Fibroblast of lung (primary cell): ENCODE measurements at regions not wholly inside any gene's neighbourhood (a gene's known extent, or its start where the extent isn't known, plus 50 kb on each side); places are given as distances from the start of the nearest gene placed in this dataset.

Experiments
- DNase-seq, 2 donors: peaks; one replicate each; pipeline versions ENCODE4 v3.0.0 to v3.0.0-alpha.2; 2010; ENCODE audit warnings: low read depth in 2 of 2
- H2AFZ ChIP-seq: 2 replicates; pipeline ENCODE4 v1.5.1; 2012; ENCODE audit warnings: low read length, control low read depth, inconsistent platforms
- H3K27ac ChIP-seq: 2 replicates; pipeline ENCODE4 v1.5.1; 2011; ENCODE audit warnings: low read length, control low read depth; ENCODE audit not compliant: insufficient read depth
- H3K27me3 ChIP-seq: 2 replicates; pipeline ENCODE4 v1.5.1; 2011; ENCODE audit warnings: mild to moderate bottlenecking, low read length; ENCODE audit not compliant: control insufficient read depth, insufficient read depth
- H3K36me3 ChIP-seq: 2 replicates; pipeline ENCODE4 v1.5.1; 2011; ENCODE audit warnings: low read length; ENCODE audit not compliant: control insufficient read depth, insufficient read depth
- H3K4me1 ChIP-seq: 2 replicates; pipeline ENCODE4 v1.5.1; 2011; ENCODE audit warnings: low read length; ENCODE audit not compliant: control insufficient read depth, insufficient read depth; ENCODE audit errors: extremely low read depth
- H3K4me2 ChIP-seq: 2 replicates; pipeline ENCODE4 v1.5.1; 2011; ENCODE audit warnings: low read length, control low read depth; ENCODE audit not compliant: insufficient read depth; ENCODE audit errors: extremely low read depth
- H3K4me3 ChIP-seq, 4 experiments: fragments of 200-600 bp in 1 of 4; sonication (generic) in 1 of 4; replicated peaks in 1 of 4; 2 replicates each; pipeline ENCODE4 v1.5.1; 2011 to 2016; ENCODE audit warnings: low read length in 4 of 4, low read depth in 3 of 4, mild to moderate bottlenecking in 3 of 4, control low read depth in 2 of 4, inconsistent platforms in 1 of 4, mixed read lengths in 1 of 4; ENCODE audit not compliant: insufficient read depth in 1 of 4; ENCODE audit errors: control extremely low read depth in 1 of 4
- H3K79me2 ChIP-seq: 2 replicates; pipeline ENCODE4 v1.5.1; 2012; ENCODE audit warnings: mild to moderate bottlenecking, low read length, inconsistent platforms; ENCODE audit not compliant: control insufficient read depth, insufficient read depth
- H3K9ac ChIP-seq: 2 replicates; pipeline ENCODE4 v1.5.1; 2011; ENCODE audit warnings: mild to moderate bottlenecking, low read length, control low read depth; ENCODE audit not compliant: insufficient read depth
- H3K9me3 ChIP-seq: 2 replicates; pipeline ENCODE4 v1.5.1; 2012; ENCODE audit warnings: low read depth, low read length; ENCODE audit not compliant: control insufficient read depth, insufficient read depth
- H4K20me1 ChIP-seq: 2 replicates; pipeline ENCODE4 v1.5.1; 2011; ENCODE audit warnings: low read length; ENCODE audit not compliant: control insufficient read depth, insufficient read depth; ENCODE audit errors: extremely low read depth
- CTCF ChIP-seq, 2 donors: IDR thresholded peaks in 1 of 2; conservative IDR thresholded peaks in 1 of 2; 1 replicate in 1 of 2; 2 replicates in 1 of 2; pipeline ENCODE4 v1.5.1; 2011 to 2012; ENCODE audit warnings: low read length in 2 of 2, control low read depth in 1 of 2, inconsistent platforms in 1 of 2, low read depth in 1 of 2, mild to moderate bottlenecking in 1 of 2
- EZH2 ChIP-seq: IDR thresholded peaks from 2 replicates; pipeline ENCODE4 v1.5.1; 2012; ENCODE audit warnings: low read length, control low read depth, mild to moderate bottlenecking; ENCODE audit errors: missing control alignments

GRCh38 chr4:24245491-24245820 lies 338.9 kb downstream of the DHX15 start:
- DNase-seq = no peak
- Histone ChIP-seq H3K4me2 (no peak overlapping the region), H3K36me3 (no peaks in the 10 kb centered on the region), H3K27me3 (no peaks in the 10 kb centered on the region), H4K20me1 (no peaks in the 10 kb centered on the region), H3K4me1 (peaks cover 2% of the 10 kb centered on the region), H3K4me3 (no peak overlapping the region), H3K27ac (no peak overlapping the region), H3K9ac (no peak overlapping the region), H2AFZ (no peak overlapping the region), H3K79me2 (no peaks in the 10 kb centered on the region), H3K9me3 (no peaks in the 10 kb centered on the region)
- no peak for TF ChIP-seq EZH2
- no peak for TF ChIP-seq CTCF (conservative IDR thresholded peaks at IDR 0.05 in 1 of 2, IDR thresholded peaks at IDR 0.05 in 1 of 2; ENCODE audit: low read depth in 1 of 2, low read length in 2 of 2)

GRCh38 chr4:24244663-24245490 lies 339.5 kb downstream of the DHX15 start:
- Histone ChIP-seq H3K9ac (no peak overlapping the region), H3K27ac (no peak overlapping the region), H3K4me3 (no peak overlapping the region), H4K20me1 (no peaks in the 10 kb centered on the region), H3K9me3 (no peaks in the 10 kb centered on the region), H3K27me3 (no peaks in the 10 kb centered on the region), H2AFZ (no peak overlapping the region), H3K36me3 (no peaks in the 10 kb centered on the region), H3K4me2 (no peak overlapping the region), H3K4me1 (peaks cover 2% of the 10 kb centered on the region), H3K79me2 (no peaks in the 10 kb centered on the region)
- no peak for TF ChIP-seq CTCF (conservative IDR thresholded peaks at IDR 0.05 in 1 of 2, IDR thresholded peaks at IDR 0.05 in 1 of 2; ENCODE audit: low read depth in 1 of 2, low read length in 2 of 2)
- no peak for TF ChIP-seq EZH2
- peak; percentile 53 to 85 for DNase-seq

- no peak for DNase-seq
- H2AFZ ChIP-seq = no peak overlapping the region
Observed at GRCh38 chr4:24243641-24244040, 340.7 kb downstream of the DHX15 start.

More at GRCh38 chr4:24243641-24244040, 340.7 kb downstream of the DHX15 start:
- Histone ChIP-seq H3K9me3 (no peaks in the 10 kb centered on the region), H3K4me2 (no peak overlapping the region), H4K20me1 (no peaks in the 10 kb centered on the region), H3K4me1 (no peaks in the 10 kb centered on the region), H3K27me3 (no peaks in the 10 kb centered on the region), H3K27ac (no peak overlapping the region), H3K4me3 (no peak overlapping the region), H3K79me2 (no peaks in the 10 kb centered on the region), H3K36me3 (no peaks in the 10 kb centered on the region), H3K9ac (no peak overlapping the region)
- TF ChIP-seq EZH2 (no peak), CTCF (conservative IDR thresholded peaks at IDR 0.05 in 1 of 2, IDR thresholded peaks at IDR 0.05 in 1 of 2; ENCODE audit: low read depth in 1 of 2, low read length in 2 of 2) (no peak)
